SK-N-DZ (cell line): ENCODE measurements at regions not wholly inside any gene's neighbourhood (a gene's known extent, or its start where the extent isn't known, plus 50 kb on each side); places are given as distances from the start of the nearest gene placed in this dataset.
A peak's percentile ranks its signal among the peaks of the same experiment; 100 is the strongest.

Experiments used
- DNase-seq: peaks from one replicate; pipeline ENCODE4 v3.0.0-alpha.2; 2015; ENCODE audit warnings: low spot score
- small RNA-seq, 2 experiments: library from RNA; depleted of rRNA; stranded (forward); fragments of <200 nt; gene quantifications; one replicate each; pipeline ENCODE3, GENCODE V24; 2014

DNA sequence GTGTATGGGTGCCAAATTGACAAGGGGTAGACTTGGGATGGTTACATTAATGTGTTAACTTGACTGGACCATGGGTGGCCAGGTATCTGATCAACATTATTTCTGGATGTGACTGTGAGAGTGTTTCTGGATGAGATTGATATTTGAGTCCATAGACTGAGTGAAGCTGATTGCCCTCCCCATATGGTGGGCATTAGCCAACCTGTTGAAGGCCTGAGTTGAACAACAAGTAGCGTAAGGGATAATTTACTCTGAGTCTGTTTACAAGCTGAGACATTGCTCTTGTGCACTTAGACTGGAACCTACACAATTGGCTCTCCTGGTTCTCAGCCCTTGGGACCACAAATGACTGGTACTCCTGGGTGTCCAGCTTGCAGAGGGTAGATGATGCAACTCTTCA lies 240.1 kb downstream of the ASXL3 start:
- no peak for DNase-seq

GRCh38 chr18:33817096-33817495 lies 239.1 kb downstream of the ASXL3 start:
- no peak for DNase-seq

GRCh38 chr18:33814546-33814945 lies 236.5 kb downstream of the ASXL3 start:
- no peak for DNase-seq

- no peak for DNase-seq
These were observed 234.2 kb downstream of the ASXL3 start for GRCh38 chr18:33812186-33812585.

DNA sequence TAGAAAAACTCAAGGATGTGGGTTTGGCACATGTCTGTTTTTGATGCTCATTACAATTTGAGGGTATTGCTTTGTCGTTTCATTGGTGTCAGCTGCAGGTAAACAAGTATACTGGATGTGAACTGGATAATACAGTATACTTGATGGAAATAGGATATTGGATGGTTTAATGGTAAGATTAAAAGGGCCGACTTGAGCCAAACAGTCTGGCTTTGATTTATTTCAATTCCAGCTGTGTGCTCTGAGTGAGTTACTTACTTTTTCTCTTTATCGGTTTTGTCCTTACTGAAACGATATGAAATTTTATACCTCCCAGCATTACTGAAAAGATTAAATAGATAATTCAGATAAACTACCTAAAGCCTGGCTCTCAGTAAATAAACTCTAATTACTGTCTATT lies 227.6 kb downstream of the ASXL3 start:
- no peak for DNase-seq

DNA sequence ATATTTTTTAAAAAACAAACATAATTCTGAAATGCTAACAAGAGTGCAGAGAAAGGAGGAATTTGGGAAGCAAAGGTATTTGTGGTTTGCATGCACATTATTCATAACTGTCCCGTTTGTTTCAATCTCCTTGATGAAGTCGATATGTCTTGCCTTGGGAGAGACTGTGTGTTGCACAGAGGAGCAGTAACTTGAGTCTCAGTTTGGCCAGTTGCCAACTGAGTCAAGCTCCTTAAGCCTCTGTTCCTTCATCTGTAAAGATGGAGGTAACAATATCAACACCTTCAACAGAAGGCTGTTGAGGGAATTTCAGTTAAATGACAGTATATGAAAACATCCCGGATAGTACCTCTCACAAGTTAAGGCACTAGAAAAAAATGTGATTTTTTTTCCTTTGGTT lies 226.2 kb downstream of the ASXL3 start:
- DNase-seq, result peak; percentile 45

DNA sequence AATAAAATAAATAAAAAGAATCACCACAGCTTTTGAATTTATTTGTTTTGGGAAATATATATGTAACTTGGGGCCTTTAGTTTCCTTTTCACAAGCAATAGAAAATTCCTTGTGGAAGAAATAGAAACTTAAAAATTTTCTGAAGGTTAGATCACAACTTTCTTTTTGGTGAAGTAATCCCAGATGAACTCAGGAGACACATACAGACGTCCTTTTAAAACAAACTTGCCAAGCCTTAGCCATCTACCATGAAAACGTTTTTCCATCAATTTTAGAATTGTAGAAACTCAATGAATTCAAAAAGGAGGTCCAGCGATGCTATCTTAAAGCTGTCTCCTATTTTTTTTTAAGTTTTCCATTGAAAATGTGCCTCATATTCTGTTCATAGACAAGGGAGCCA lies 225.6 kb downstream of the ASXL3 start:
- no peak for DNase-seq

- DNase-seq, result peak; percentile 71
These were observed 224.9 kb downstream of the ASXL3 start for GRCh38 chr18:33802955-33803354.

Small RNA genes in the stretch of these regions (small RNA-seq; reads per million reads assigned to genes)
- gene RF00019, result 0 reads per million in 2 experiments
